CD14-positive monocyte (primary cell): ENCODE measurements at regions not wholly inside any gene's neighbourhood (a gene's known extent, or its start where the extent isn't known, plus 50 kb on each side); places are given as distances from the start of the nearest gene placed in this dataset.

Source experiments
- DNase-seq, 3 donors: peaks; one replicate each; pipeline ENCODE4 v3.0.0-alpha.2; 2011 to 2022
- H2AFZ ChIP-seq: 2 replicates; pipeline ENCODE4 v1.6.0; 2012; ENCODE audit warnings: mild to moderate bottlenecking, low read depth, low read length, inconsistent platforms; ENCODE audit not compliant: insufficient read depth, poor library complexity, severe bottlenecking
- H3K27ac ChIP-seq, 2 donors: 1 replicate in 1 of 2; 2 replicates in 1 of 2; pipeline ENCODE4 v1.5.1; 2012 to 2013; ENCODE audit warnings: low read length in 2 of 2, control low read depth in 1 of 2, inconsistent platforms in 1 of 2, low read depth in 1 of 2, mild to moderate bottlenecking in 1 of 2
- H3K27me3 ChIP-seq, 2 donors: one replicate each; pipeline versions ENCODE4 v1.6.0 to v1.6.1; 2011 to 2013; ENCODE audit warnings: low read length in 2 of 2; ENCODE audit not compliant: control insufficient read depth in 2 of 2, insufficient read depth in 2 of 2
- H3K36me3 ChIP-seq, 2 donors: replicated peaks in 1 of 2; 1 replicate in 1 of 2; 2 replicates in 1 of 2; pipeline versions ENCODE4 v1.5.1 to v1.6.1; 2012 to 2013; ENCODE audit warnings: low read length in 2 of 2, control low read depth in 1 of 2, inconsistent platforms in 1 of 2, mild to moderate bottlenecking in 1 of 2; ENCODE audit not compliant: insufficient read depth in 2 of 2, control insufficient read depth in 1 of 2
- H3K4me1 ChIP-seq, 2 donors: 1 replicate in 1 of 2; 2 replicates in 1 of 2; pipeline versions ENCODE4 v1.5.1 to v1.6.1; 2012 to 2013; ENCODE audit warnings: low read length in 2 of 2, control low read depth in 1 of 2, inconsistent platforms in 1 of 2, mild to moderate bottlenecking in 1 of 2, moderate library complexity in 1 of 2; ENCODE audit not compliant: insufficient read depth in 2 of 2, control insufficient read depth in 1 of 2
- H3K4me2 ChIP-seq: replicated peaks from 2 replicates; pipeline ENCODE3; 2012; ENCODE audit warnings: low read length, moderate library complexity, mild to moderate bottlenecking; ENCODE audit not compliant: poor library complexity, severe bottlenecking; ENCODE audit errors: extremely low read depth
- H3K4me3 ChIP-seq, 3 experiments: fragments of 200-600 bp in 1 of 3; sonication (generic) in 1 of 3; replicated peaks in 1 of 3; 1 replicate in 2 of 3; 2 replicates in 1 of 3; pipeline ENCODE4 v1.5.1; 2011 to 2013; ENCODE audit warnings: low read length in 3 of 3, mild to moderate bottlenecking in 3 of 3, control low read depth in 2 of 3, low read depth in 2 of 3, inconsistent platforms in 1 of 3, moderate library complexity in 1 of 3
- H3K79me2 ChIP-seq: 2 replicates; pipeline ENCODE4 v1.6.0; 2012; ENCODE audit warnings: mild to moderate bottlenecking, control low read depth, inconsistent platforms, low read length, moderate library complexity; ENCODE audit not compliant: insufficient read depth
- H3K9ac ChIP-seq: 2 replicates; pipeline ENCODE4 v1.6.0; 2017; ENCODE audit warnings: low read length, mild to moderate bottlenecking; ENCODE audit not compliant: insufficient read depth, poor library complexity, severe bottlenecking
- H3K9me3 ChIP-seq, 2 donors: replicated peaks in 1 of 2; 1 replicate in 1 of 2; 2 replicates in 1 of 2; pipeline versions ENCODE4 v1.5.1 to v1.6.1; 2012 to 2013; ENCODE audit warnings: low read length in 2 of 2, control low read depth in 1 of 2; ENCODE audit not compliant: control insufficient read depth in 1 of 2, insufficient read depth in 1 of 2
- H4K20me1 ChIP-seq: 2 replicates; pipeline ENCODE4 v1.6.0; 2012; ENCODE audit warnings: mild to moderate bottlenecking, low read length, control low read depth, moderate library complexity; ENCODE audit not compliant: insufficient read depth
- H3K27ac Mint-ChIP-seq, 7 donors: one replicate each; pipeline ENCODE4 v1.8.0; 2020; ENCODE audit warnings: mild to moderate bottlenecking in 7 of 7, mixed read lengths in 7 of 7, moderate library complexity in 6 of 7, inconsistent platforms in 2 of 7
- H3K27me3 Mint-ChIP-seq, 3 donors: one replicate each; pipeline ENCODE4 v1.8.0; 2021 to 2022; ENCODE audit warnings: low read depth in 3 of 3, mild to moderate bottlenecking in 3 of 3, mixed read lengths in 3 of 3, moderate library complexity in 3 of 3, inconsistent platforms in 1 of 3
- H3K36me3 Mint-ChIP-seq, 2 donors: one replicate each; pipeline ENCODE4 v1.8.0; 2020; ENCODE audit warnings: mixed read lengths in 2 of 2, inconsistent platforms in 1 of 2, mild to moderate bottlenecking in 1 of 2
- H3K4me1 Mint-ChIP-seq: one replicate; pipeline ENCODE4 v1.8.0; 2020; ENCODE audit warnings: mild to moderate bottlenecking, mixed read lengths
- H3K4me3 Mint-ChIP-seq, 2 donors: one replicate each; pipeline ENCODE4 v1.8.0; 2020; ENCODE audit warnings: mild to moderate bottlenecking in 2 of 2, mixed read lengths in 2 of 2, moderate library complexity in 1 of 2
- H3K9me3 Mint-ChIP-seq, 7 donors: one replicate each; pipeline ENCODE4 v1.8.0; 2020 to 2022; ENCODE audit warnings: mixed read lengths in 7 of 7, mild to moderate bottlenecking in 6 of 7, moderate library complexity in 6 of 7, inconsistent platforms in 2 of 7
- WGBS: methylation state at CpG from one replicate; pipeline ENCODE4 v1.1.5; 2013; ENCODE audit warnings: missing lambda C conversion rate; ENCODE audit not compliant: insufficient coverage; 5-methylcytosine and 5-hydroxymethylcytosine counted together
- intact Hi-C, 2 donors: fragments of 100-400 bp; cut with micrococcal nuclease; formaldehyde crosslinking; loops; one replicate each; pipeline versions ENCODE4 v1.15.0 to v1.15.1; 2023
- TF ChIP-seq, protein P1 (sequence below): fragments of 200-600 bp; IDR thresholded peaks from one replicate; pipeline ENCODE4 v1.8.0; 2022; ENCODE audit warnings: antibody characterized with exemption, mild to moderate bottlenecking

DNA sequence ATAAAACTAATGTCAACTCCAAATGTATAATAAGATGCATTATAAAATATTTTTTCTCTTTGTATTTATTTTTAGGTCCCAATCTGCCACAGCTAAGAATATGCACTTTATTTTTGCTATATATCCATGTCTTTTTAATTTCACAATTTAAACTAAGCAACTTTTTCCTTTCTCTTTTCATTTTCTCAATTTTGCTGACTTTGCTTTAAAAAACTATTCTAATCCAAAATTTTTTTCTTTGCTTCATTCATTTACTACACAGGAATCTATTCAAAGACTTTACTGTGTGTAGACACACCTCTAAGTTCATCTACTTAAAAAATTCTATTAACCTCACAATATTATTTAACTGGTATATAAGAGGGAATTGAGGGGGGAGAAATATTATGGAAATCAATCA is 201.9 kb downstream of the ADGRA3 start:
- H3K9ac ChIP-seq, result no peak overlapping the region
- H2AFZ ChIP-seq, result no peak overlapping the region
- H3K4me1 Mint-ChIP-seq, result no peaks in the 10 kb centered on the region
- H3K79me2 ChIP-seq, result no peaks in the 10 kb centered on the region
- no peaks in the 10 kb centered on the region for H3K27me3 ChIP-seq
- intact Hi-C loops, result no loop called here
- H3K36me3 ChIP-seq, result no peaks in the 10 kb centered on the region
- peaks cover 0 to 2% (median 2%) of the 10 kb centered on the region in 3 donors for H3K27me3 Mint-ChIP-seq
- no peak overlapping the region for H3K4me3 ChIP-seq
- no peaks in the 10 kb centered on the region for H3K4me1 ChIP-seq
- H3K4me2 ChIP-seq, result no peak overlapping the region
- H3K9me3 Mint-ChIP-seq, result peaks cover 0 to 2% (median 0%) of the 10 kb centered on the region in 7 donors
- no peak overlapping the region for H3K27ac ChIP-seq
- H4K20me1 ChIP-seq, result no peaks in the 10 kb centered on the region
- H3K9me3 ChIP-seq, result no peaks in the 10 kb centered on the region
- TF ChIP-seq, protein P1, sequence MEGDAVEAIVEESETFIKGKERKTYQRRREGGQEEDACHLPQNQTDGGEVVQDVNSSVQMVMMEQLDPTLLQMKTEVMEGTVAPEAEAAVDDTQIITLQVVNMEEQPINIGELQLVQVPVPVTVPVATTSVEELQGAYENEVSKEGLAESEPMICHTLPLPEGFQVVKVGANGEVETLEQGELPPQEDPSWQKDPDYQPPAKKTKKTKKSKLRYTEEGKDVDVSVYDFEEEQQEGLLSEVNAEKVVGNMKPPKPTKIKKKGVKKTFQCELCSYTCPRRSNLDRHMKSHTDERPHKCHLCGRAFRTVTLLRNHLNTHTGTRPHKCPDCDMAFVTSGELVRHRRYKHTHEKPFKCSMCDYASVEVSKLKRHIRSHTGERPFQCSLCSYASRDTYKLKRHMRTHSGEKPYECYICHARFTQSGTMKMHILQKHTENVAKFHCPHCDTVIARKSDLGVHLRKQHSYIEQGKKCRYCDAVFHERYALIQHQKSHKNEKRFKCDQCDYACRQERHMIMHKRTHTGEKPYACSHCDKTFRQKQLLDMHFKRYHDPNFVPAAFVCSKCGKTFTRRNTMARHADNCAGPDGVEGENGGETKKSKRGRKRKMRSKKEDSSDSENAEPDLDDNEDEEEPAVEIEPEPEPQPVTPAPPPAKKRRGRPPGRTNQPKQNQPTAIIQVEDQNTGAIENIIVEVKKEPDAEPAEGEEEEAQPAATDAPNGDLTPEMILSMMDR, result no peak
- no peak overlapping the region for H3K4me3 Mint-ChIP-seq
- no peaks in the 10 kb centered on the region for H3K36me3 Mint-ChIP-seq
- DNase-seq, result no peak
- H3K27ac Mint-ChIP-seq, result no peak overlapping the region

GRCh38 chr4:22312113-22312512 is 203.8 kb downstream of the ADGRA3 start:
- no peak overlapping the region for H3K27ac ChIP-seq
- Mint-ChIP-seq H3K4me1 (no peaks in the 10 kb centered on the region), H3K4me3 (no peak overlapping the region), H3K27ac (no peak overlapping the region), H3K27me3 (peaks cover 0 to 2% (median 0%) of the 10 kb centered on the region in 3 donors), H3K36me3 (no peaks in the 10 kb centered on the region), H3K9me3 (peaks cover 0 to 5% (median 0%) of the 10 kb centered on the region in 7 donors)
- intact Hi-C loops, result no loop called here
- no peaks in the 10 kb centered on the region for H3K9me3 ChIP-seq
- TF ChIP-seq, protein P1, result no peak
- H3K36me3 ChIP-seq, result no peaks in the 10 kb centered on the region
- no peaks in the 10 kb centered on the region for H3K4me1 ChIP-seq
- H4K20me1 ChIP-seq, result no peaks in the 10 kb centered on the region
- no peaks in the 10 kb centered on the region for H3K79me2 ChIP-seq
- H3K4me2 ChIP-seq, result no peak overlapping the region
- no peak overlapping the region for H2AFZ ChIP-seq
- no peaks in the 10 kb centered on the region for H3K27me3 ChIP-seq
- 100% methylated on average over 2 of the region's 4 CpGs for WGBS
- H3K9ac ChIP-seq, result no peak overlapping the region
- no peak for DNase-seq
- no peak overlapping the region for H3K4me3 ChIP-seq
